ENCODE measurements at regions not wholly inside any gene's neighbourhood (a gene's known extent, or its start where the extent isn't known, plus 50 kb on each side); places are given as distances from the start of the nearest gene placed in this dataset.

DNA sequence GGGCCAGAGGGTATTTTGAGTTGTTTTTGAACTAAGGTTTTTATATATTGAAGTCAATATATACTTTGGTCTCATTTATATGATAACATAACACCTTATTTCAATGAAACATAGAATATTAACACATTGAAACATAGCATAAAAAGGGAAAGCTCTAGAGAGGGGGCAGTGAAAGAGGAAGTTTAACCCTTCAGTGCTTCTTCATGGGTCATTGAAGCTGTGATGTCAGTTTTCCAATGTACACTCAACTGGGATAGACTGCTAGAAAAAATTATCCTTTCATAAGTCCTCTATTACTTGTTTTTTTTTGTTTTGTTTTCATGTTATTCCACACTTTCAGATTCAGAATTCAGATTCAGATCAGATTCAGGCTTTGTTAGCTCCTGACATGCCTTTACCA is 442.7 kb downstream of the EPHA5 start:
- TF ChIP-seq, protein P1, sequence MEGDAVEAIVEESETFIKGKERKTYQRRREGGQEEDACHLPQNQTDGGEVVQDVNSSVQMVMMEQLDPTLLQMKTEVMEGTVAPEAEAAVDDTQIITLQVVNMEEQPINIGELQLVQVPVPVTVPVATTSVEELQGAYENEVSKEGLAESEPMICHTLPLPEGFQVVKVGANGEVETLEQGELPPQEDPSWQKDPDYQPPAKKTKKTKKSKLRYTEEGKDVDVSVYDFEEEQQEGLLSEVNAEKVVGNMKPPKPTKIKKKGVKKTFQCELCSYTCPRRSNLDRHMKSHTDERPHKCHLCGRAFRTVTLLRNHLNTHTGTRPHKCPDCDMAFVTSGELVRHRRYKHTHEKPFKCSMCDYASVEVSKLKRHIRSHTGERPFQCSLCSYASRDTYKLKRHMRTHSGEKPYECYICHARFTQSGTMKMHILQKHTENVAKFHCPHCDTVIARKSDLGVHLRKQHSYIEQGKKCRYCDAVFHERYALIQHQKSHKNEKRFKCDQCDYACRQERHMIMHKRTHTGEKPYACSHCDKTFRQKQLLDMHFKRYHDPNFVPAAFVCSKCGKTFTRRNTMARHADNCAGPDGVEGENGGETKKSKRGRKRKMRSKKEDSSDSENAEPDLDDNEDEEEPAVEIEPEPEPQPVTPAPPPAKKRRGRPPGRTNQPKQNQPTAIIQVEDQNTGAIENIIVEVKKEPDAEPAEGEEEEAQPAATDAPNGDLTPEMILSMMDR (conservative IDR thresholded peaks at IDR 0.05; ENCODE audit: low read length): no peak
- TF ChIP-seq EZH2phosphoT487 (IDR thresholded peaks at IDR 0.05; ENCODE audit: borderline replicate concordance, low read depth, low read length): no peak

Measured in OCI-LY7 (cell line).